ENCODE measurements at regions not wholly inside any gene's neighbourhood (a gene's known extent, or its start where the extent isn't known, plus 50 kb on each side); places are given as distances from the start of the nearest gene placed in this dataset.

- intact Hi-C loops (cut with DNase I; ENCODE audit: low total_unique reads) = no loop called here
- TF ChIP-seq POLR2A (IDR thresholded peaks at IDR 0.05) (no peak), EP300 (IDR thresholded peaks at IDR 0.05) (no peak), CTCF (IDR thresholded peaks at IDR 0.05) (no peak), POLR2AphosphoS5 (IDR thresholded peaks at IDR 0.05) (no peak)
Observed at GRCh38 chr10:106442223-106442622, 722.3 kb downstream of the SORCS1 start.

GRCh38 chr10:106440767-106441166 is 723.7 kb downstream of the SORCS1 start:
- 76 to 87% (median 80%) methylated on average over 4 of the region's 4 CpGs for WGBS, 5 donors
- no peak overlapping the region for H3K4me3 ChIP-seq
- no peak overlapping the region for H3K27ac ChIP-seq
- DNase-seq = no peak
- H3K36me3 ChIP-seq = no peaks in the 10 kb centered on the region
- no peaks in the 10 kb centered on the region for H3K4me1 ChIP-seq
- intact Hi-C loops (cut with DNase I; ENCODE audit: low total_unique reads) = no loop called here
- no peaks in the 10 kb centered on the region for H3K27me3 ChIP-seq
- H3K9me3 ChIP-seq = no peaks in the 10 kb centered on the region
- TF ChIP-seq POLR2A (IDR thresholded peaks at IDR 0.05) (no peak), POLR2AphosphoS5 (IDR thresholded peaks at IDR 0.05) (no peak), CTCF (IDR thresholded peaks at IDR 0.05) (no peak), EP300 (IDR thresholded peaks at IDR 0.05) (no peak)

More at GRCh38 chr10:106442223-106442622, 722.3 kb downstream of the SORCS1 start:
- H3K4me1 ChIP-seq = no peaks in the 10 kb centered on the region
- H3K9me3 ChIP-seq = no peaks in the 10 kb centered on the region
- no peaks in the 10 kb centered on the region for H3K36me3 ChIP-seq
- 65 to 68% (median 66%) methylated on average over 2 of the region's 2 CpGs for WGBS, 5 donors
- H3K27ac ChIP-seq = no peak overlapping the region
- no peaks in the 10 kb centered on the region for H3K27me3 ChIP-seq
- H3K4me3 ChIP-seq = no peak overlapping the region
- DNase-seq = no peak

- no peak overlapping the region for H3K4me3 ChIP-seq
- TF ChIP-seq POLR2A (IDR thresholded peaks at IDR 0.05) (no peak), EP300 (IDR thresholded peaks at IDR 0.05) (no peak), POLR2AphosphoS5 (IDR thresholded peaks at IDR 0.05) (no peak), CTCF (IDR thresholded peaks at IDR 0.05) (no peak)
- 64 to 86% (median 82%) methylated on average over 2 of the region's 2 CpGs for WGBS, 5 donors
- no peaks in the 10 kb centered on the region for H3K9me3 ChIP-seq
- H3K4me1 ChIP-seq = no peaks in the 10 kb centered on the region
- intact Hi-C loops (cut with DNase I; ENCODE audit: low total_unique reads) = no loop called here
- H3K36me3 ChIP-seq = no peaks in the 10 kb centered on the region
- no peak overlapping the region for H3K27ac ChIP-seq
- H3K27me3 ChIP-seq = no peaks in the 10 kb centered on the region
- DNase-seq = no peak
Observed at GRCh38 chr10:106440355-106440754, 724.2 kb downstream of the SORCS1 start.

- intact Hi-C loops (cut with DNase I; ENCODE audit: low total_unique reads) = no loop called here
- 71 to 79% (median 73%) methylated on average over 3 of the region's 3 CpGs for WGBS, 5 donors
- DNase-seq = no peak
- Histone ChIP-seq H3K4me1 (no peaks in the 10 kb centered on the region), H3K36me3 (no peaks in the 10 kb centered on the region), H3K27ac (no peak overlapping the region), H3K9me3 (peaks cover 0 to 9% (median 0%) of the 10 kb centered on the region in 4 donors), H3K4me3 (no peak overlapping the region), H3K27me3 (no peaks in the 10 kb centered on the region)
- TF ChIP-seq CTCF (IDR thresholded peaks at IDR 0.05) = no peak
- TF ChIP-seq POLR2AphosphoS5 (IDR thresholded peaks at IDR 0.05) = no peak
- TF ChIP-seq POLR2A (IDR thresholded peaks at IDR 0.05) = no peak
- no peak for TF ChIP-seq EP300 (IDR thresholded peaks at IDR 0.05)
Observed at GRCh38 chr10:106439366-106439765, 725.1 kb downstream of the SORCS1 start.
